Stimulated activated CD4-positive, alpha-beta T cell treated with anti-CD3 and anti-CD28 coated beads, Interleukin-2, amount 100 ng/mL, for 24 hours (primary cell): ENCODE measurements at regions not wholly inside any gene's neighbourhood (a gene's known extent, or its start where the extent isn't known, plus 50 kb on each side); places are given as distances from the start of the nearest gene placed in this dataset.
"Not testable (repeated sequence)": the region's sequence is repeated elsewhere in the genome, so short reads cannot be mapped to it uniquely, and the experiment has no call there.

Experiments used
- DNase-seq, 2 donors: peaks; one replicate each; pipeline ENCODE4 v3.0.0-alpha.2; 2020

DNA sequence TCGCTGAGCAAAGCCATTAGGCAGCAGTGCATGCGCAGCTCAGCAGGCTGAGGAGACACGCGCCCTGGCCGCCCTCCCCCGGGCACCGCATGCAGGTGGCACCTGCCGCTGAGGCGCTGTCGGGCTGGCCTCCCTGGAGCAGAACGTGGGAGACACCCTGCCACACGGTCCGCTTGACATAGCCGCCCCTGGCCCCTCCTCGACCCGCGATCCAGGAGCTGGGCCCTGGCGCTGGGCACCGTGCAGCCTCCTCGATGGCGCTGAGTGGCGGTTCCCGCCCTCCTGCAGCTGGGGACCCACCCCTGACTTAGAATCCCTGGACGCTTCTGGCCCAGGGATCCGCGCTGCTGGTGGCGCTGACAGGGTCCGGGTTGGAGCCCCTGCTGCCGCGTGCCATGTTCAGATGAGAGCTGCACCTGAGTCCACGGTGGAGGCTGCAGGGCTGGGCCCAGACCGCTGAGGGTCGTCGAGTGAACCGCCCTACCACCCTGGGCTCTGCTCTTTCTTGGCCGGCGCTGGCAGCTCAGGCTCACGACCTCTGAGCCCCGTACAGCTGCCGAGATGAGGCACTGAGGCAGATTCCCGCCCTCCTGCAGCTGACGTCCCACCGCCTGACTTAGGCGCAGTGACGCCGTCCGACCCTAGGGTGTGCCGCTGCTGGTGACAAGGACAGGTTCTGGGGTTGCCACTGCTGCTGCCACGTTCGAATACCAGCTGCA, 116.8 kb downstream of the OR13A1 start:
- DNase-seq, result no peak

DNA sequence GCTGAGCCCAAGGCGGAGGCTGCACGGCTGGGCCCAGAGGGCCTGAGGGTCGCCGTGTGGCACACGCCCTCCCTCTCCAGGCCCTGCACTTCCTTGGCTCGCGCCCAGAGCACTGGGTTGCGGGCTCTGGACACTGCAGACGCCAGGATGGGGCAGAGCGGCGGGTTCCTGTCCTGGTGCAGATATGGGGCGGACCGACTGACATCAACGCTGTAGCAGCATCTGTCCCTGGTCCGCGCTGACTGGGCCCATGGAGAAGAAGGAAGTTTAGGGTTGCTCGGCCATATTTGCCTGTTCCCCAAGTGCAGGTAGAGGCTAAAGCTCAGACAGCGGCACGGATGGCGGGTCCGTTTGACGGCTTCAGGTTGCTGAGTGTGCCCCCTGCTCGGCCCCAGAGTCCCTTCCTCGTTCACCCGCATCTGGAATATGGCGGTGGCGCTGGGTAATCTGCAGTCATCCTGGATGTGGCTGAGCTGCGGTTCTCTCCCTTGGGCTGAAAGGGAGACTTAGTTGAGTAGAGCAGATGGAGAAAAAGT, 116.1 kb downstream of the OR13A1 start:
- no peak for DNase-seq

DNA sequence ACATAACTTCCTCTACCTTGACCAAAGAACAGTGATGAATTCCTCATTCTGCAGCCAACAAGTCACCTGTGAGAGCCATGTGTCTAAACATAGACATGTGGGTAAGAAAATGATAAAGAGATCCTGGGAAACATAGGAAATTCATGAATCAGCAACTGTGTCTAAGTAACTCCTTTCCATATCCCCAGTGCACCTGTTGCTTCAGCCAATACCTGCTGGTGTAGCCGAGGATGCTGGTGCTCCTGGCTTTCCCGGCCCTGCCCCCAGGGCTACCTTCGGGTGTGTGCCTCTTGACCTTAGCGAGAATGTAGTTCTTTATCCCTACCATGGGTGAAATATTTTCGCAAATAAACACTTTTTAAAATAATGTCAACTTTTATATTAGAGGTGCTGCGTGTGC, 114.1 kb downstream of the OR13A1 start:
- DNase-seq, result no peak

DNA sequence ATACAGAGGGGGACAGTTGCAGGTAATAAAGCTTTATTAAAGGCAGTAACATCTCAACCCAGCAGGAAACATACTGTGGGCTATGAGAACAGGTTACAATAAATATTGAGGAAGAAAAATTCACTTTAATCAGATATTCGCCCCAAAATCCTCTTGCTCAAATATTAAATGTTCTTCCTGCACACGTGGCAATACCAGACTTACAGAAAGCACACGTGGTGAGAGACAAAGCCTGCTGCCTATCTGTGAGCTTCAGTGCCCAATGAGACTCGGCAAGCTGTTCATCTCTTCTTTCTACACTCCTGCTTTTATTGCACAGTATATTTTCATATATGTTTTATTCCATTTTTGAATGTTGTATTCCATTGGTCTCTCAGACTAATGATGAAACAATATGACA, 113.2 kb downstream of the OR13A1 start:
- no peak for DNase-seq

DNA sequence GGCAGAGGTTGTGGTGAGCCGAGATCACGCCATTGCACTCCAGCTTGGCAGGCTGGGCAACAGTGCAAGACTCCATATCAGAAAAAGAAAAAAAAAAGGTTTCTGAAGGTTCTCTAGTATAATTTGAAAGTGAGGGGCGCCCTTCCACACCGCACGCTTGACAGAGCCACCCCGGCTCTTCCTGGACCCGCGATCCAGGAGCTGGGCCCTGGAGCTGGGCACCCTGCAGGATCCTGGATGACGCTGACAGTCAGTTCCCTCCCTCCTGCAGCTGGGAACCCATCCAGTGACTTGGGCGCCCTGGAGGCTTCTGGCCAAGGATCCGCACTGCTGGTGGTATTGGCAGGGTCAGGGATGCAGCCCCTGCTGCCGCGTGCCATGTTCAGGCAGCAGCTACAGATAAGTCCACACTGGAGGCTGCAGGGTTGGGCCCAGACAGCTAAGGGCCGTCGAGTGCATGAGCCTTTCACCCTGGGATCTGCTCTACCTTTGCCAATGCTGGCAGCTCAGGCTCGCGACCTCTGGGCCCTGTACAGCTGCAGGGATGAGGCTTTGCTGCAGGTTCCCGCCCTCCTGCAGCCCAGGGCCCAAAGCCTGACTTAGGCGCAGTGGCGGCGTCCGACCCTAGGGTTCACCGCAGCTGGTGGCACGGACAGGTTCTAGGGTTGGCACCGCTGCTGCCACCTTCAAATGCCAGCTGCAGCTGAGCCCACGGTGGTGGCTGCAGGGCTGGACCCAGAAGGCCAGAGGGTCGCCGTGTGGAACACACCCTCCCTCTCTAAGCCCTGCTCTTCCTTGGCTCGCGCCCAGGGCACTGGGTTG, 110.2 kb downstream of the OR13A1 start:
- no peak for DNase-seq

DNA sequence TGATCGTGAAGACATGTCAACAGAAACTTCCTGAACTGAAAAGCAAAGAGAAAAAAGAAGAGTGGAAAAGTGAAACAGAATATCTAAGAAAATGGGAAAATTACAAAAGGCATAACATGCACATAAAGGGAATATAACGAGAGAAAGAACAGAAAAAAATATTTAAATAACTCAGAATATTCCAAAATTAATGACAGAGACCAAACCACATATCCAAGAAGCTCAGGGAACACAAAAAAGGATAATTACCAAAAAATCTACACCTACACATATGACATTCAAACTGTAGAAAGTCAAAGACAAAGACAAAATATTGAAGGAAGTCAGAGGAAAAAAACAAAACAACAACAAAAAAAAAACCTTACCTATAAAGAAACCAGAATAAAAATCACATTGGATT, 105.5 kb downstream of the OR13A1 start:
- no peak for DNase-seq

DNA sequence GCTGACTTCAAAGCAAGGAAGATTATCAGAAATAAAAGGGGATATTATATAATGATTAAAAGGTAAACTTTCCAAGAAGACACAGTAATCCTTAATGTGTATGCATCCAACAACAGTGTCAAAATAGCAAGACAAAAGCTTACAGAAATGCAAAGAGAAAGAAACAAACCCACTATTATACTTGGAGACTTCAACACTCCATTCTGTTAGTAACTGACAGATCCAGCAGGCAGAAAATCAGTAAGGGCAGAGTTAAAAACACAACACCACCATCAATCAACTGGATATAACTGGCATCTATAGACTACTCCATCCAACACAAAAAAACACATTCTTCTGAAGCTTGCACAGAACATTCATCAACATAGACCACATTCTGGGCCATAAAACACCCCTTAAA, 103.8 kb downstream of the OR13A1 start:
- DNase-seq, result no peak

DNA sequence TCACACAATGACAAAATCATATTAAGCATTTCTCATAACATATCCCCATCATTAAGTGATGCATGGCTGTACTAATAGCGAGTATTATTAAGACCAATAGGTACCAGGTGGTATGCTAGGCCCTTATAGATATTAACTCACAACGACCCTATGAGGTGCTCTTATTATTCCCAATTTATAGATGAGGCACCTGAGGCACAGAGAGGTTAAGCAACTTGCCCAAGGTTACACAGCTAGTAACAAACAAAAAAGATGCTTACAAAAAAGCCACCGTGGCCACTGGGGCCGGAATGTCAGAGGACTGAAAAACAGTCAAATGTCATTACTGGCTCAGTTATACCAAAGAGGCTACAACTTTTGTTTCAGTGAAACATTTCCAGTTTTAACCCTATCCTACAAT, 96.0 kb downstream of the OR13A1 start:
- DNase-seq, result no peak

DNA sequence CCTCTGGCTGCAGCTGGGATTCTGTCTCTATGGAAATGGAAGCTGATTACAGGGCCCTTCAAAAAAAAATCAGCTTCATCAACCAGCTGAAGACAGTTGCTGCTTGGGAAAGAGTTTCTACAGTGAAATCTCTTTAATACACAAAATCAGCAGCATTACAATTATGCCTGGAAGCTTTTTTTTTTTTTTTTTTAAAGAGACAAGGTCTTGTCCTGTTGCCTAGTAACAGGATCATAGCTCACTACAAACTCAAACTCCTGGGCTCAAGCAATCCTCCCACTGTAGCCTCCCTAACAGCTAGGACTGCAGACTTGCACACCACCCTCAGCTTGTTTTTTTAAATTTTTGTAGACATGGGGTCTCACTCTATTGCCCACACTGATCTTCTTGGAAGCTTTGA, 94.5 kb downstream of the OR13A1 start:
- no peak for DNase-seq

DNA sequence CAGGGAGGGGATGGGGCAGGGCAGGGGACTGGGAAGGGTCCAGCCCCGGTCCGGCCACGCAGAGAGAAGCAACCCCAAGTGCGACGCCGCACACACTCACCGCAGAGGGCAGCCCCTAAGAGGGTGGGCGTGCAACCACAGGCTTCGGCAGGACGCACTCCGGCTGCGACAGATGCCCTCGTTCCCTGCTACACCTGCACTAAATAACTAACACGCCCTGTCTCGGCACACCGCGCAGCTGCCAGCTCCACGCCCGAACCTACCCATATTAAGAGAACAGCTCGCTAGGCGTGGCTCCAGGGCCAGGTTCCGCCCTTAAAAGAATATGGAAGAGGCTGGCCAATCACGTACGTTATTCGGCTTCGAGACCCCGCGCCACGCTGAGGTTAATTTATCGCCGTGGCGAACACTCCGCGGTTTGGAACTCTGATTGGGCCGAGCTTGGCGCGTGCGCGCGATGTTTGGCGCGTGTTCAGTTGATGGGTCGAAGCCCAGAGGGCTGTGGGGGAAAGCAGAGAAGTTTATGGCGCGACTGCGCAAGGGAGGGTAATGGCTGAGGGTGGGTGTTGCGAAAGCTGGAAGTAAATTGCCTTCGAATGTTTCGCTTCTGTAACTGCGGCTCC, 91.1 kb downstream of the OR13A1 start:
- no peak for DNase-seq

DNA sequence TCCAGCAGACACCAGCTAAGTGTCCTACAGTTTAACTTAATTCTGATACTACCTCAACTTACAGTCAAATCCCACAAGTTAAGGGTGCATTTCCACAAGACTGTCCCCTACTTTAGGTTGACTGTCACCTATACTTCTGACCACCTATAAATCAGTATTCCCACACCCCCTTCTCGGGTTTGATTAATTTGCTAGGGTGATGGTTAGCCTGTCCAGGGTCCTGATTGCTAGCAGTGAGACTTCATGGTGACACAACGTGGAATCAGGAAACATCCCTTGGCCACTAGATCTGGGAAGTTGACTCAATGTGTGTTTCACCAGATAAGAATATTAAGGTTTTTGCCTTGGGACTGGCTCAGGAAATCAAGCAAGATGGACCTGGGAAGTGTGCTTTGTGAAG, 88.4 kb downstream of the OR13A1 start:
- DNase-seq, result no peak

DNA sequence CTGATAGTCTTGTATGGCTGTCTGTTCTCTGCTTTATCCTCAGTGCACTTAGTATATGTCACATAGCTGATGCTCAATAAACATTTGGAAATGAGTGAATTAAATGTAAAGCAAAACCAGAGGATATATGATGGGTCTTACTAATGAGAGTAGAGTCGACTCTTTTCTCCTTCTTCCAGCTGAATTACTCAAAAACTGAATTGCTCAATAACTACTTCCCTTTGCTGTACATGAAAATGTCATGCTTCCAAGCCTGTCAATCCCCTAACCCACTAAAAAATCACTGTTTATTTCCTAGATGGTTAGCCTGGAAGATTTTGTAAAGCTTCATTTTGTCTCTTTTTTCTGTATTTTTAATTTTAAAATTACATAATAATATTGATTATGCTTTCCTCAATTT, 88.0 kb downstream of the OR13A1 start:
- DNase-seq, result no peak

DNA sequence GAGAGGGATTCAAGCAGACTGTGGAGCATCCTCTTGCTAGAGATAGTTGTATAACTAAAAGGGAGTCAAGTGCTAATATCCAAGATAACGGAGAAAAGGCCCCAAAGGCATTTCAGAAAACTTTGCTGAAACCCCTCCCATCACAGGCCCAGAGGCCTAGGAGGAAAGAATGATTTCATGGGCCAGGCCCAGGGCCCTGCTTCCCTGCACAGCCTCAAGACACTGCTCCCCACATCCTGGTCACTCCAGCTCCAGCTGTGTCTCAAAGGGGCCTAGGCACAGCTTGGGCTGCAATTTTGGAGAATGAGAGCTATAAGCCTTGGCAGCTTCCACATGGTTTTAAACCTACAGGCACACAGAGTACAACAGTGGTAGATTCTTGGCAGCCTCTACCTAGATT, 85.6 kb downstream of the OR13A1 start:
- no peak for DNase-seq

DNA sequence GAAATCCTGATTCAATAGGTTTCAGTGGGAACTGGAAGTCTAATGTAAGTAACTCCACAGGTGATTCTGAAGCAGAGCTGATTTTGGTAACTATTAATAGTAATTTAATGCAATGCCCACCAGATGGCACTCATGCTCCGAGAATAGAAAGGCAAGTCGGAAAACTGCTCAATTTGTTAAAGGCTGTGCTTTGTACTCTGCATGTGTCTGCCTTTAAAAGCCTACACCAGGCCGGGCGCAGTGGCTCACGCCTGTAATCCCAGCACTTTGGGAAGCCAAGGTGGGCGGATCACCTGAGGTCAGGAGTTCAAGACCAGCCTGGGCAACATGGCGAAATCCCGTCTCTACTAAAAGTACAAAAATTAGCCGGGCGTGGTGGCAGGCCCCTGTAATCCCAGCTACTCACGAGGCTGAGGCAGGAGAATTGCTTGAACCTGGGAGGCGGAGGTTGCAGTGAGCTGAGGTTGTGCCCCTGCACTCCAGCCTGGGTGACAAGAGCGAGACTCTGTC, 80.1 kb downstream of the OR13A1 start:
- peak; percentile 63 to 69 for DNase-seq

DNA sequence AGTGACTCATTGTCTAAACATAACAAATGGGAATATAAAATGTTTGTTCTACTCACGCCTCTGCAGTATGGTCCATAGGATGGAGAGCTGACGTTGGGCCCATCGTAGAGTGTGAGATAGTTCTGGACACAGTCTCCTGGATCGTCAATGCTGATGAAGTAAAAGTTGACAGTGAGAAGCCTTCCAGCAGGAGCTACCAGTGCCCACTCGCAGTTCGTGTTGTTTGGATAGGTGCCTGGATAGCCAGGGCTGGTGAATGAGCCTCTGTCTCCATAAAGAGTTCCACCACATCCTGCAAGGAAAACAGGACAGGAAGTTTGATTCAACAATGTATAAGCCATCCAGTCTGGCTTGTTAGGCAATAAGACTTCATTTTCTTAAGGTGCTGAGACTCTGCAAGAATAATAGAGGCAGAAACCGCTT, 79.6 kb downstream of the OR13A1 start:
- no peak for DNase-seq

DNA sequence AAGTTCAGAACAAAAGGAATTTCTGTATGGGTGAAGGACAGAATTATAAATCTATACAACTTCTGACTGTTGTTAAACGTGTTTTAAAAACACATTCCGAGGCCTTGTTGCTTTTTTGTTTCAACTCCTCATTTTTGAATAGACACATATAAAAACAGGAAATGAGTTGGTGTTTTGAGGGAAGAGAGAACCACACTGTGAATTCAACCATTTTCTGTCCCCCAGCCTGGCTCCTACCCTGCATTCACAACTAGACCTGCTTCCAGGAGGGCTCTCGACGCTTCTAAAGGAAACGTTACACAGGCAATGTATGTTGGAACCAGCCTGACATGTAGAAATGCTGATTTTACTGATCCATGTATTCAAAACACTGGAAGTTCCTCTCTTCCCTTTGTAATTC, 76.5 kb downstream of the OR13A1 start:
- no peak for DNase-seq

DNA sequence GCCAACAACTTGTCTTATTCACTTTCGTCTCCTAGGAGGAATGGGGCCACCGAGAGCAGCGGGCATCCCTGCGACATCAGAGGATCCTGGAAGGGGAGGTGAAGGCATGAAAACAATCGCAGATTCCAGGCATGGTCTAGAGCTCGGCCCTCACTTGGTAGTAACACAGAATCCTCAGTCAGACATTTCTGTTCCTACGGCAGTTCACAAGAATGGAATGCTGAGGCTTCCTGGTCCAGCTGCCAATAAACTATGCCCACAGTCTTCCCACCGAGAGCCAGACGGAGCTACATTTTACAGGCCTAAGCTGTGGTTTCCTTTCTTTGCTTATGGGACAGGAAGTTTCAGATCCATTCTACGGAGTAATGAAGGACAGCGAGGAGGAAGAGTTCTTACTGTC, 75.8 kb downstream of the OR13A1 start:
- DNase-seq, result no peak

DNA sequence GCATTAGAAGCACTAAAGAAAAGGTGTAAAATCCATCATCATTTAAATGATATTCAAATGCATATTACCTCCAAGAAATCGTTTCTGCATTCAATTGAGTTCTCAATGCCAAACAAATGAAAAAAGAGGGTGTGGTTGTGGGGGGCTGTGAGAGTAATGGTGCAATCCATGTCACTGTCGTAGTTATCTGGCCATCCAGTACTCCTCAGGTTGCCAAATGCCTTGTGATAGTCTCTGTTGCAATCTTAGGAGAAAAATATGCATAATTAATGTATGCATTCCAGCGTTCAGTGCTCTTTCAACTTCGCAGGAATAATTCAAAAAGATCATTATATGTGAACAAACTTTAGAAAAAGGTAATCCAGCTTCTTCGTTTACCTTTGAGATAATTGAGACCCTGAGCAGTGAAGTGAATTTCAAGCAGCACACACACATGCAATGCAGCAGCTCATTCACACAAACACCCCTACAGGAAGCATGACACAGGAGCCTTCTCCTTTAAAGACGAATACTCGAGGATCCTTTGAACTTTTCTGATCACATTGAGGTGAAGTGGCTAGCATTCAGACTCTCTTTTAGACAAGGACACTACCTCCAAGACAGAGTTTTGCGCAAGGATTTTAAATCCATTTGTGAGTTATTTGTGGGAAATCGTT, 73.4 kb downstream of the OR13A1 start:
- no peak for DNase-seq

DNA sequence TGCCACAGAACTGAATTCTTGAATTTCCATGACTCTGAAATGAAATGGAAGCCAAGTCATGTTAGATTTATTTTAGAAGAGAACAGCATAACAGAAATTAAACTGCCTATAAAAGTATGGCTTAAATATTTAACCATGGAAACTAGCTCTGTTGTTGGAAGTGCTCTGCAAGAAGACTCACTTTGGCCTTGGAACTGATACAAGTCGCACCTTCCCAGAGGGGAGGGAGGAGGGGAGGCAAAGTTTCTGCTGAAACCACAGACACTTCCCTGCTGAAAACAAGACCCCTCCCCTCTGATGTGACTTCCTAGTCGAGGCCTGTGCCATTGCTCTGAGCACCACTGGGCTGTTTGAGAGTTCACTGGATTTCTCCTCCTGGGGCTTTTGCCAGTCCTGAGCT, 72.1 kb downstream of the OR13A1 start:
- DNase-seq, result no peak

DNA sequence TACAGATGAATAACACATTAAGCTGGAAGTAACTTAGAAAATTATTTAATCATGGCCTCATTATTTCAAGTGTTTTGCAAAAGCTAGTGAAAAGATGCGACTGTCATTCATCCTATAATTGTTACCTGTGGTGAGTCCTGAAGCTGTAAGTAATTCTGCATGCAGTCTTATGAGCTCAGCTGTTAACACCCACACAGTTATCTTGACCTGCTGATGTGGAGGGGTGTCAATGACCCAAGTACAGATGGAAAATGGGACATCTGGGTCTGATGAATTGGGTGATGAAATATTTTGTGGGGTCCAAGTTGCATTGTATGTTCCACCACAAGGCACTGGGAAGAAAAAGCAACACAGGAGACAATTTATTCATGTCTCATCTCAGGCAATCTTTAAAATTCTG, 68.9 kb downstream of the OR13A1 start:
- DNase-seq, result no peak

DNA sequence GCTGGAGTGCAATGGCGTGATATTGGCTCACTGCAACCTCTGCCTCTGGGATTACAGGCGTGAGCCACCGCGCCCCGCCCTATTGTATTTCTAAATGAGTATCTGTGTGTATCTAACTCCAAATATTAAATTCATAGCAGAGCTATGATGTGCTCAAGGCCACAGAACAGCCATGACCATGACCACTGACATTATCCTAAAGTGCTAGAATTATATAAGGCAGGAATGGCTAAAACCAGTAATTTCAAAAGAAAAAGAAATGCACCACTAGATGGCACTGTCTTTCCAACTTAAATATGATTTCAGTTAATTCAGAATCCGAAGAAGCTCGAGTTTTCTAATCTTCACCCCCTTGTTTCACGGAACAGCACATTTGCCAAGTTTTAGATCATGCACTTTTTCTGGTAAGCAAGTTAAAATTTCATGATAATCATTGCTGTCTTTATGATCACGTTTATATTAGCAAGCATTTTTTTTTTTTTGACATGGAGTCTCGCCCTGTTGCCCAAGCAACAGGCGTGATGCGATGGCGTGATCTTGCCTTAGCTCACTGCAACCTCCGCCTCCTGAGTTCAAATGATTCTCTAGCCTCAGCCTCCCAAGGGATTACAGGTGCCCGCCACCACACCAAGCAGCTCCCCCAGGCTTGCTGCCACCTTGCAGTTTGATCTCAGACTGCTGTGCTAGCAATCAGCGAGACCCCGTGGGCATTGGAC, 65.3 kb downstream of the OR13A1 start:
- no peak for DNase-seq

DNA sequence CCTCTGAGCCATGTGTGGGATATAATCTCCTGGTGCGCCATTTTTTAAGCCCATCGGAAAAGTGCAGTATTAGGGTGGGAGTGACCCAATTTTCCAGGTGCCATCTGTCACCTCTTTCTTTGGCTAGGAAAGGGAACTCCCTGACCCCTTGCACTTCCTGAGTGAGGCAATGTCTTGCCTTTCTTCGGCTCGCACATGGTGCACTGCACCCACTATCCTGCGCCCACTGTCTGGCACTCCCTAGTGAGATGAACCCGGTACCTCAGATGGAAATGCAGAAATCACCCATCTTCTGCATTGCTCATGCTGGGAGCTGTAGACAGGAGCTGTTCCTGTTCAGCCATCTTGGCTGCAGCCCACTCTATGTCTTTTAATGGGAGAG, 64.7 kb downstream of the OR13A1 start:
- not testable (repeated sequence) for DNase-seq
